Embryonic facial prominence (tissue), 1 donor: ENCODE measurements at regions not wholly inside any gene's neighbourhood (a gene's known extent, or its start where the extent isn't known, plus 50 kb on each side); places are given as distances from the start of the nearest gene placed in this dataset.
A peak's percentile ranks its signal among the peaks of the same experiment; 100 is the strongest.

ENCODE experiments used
- DNase-seq: peaks from one replicate; pipeline ENCODE4 v3.0.0-alpha.2; 2016; ENCODE audit errors: extremely low spot score

DNA sequence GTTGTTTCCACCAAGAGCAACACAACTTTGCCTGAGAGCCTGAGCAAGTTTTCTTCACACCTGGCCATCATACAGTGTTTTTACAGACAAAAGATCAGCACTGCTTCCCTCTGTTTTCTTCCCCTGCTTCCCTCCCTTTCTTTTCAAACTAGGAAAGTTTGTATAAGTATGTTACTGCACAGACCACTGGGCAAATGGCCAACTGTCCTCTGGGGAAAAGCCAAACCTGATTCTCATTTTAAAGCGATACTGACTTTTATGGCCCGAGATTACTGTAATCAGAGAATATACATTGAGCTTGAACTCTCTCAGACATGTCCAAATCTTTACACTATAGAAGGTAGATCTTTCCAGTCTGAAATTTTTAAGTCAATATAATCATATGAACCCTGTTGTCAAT lies 415.0 kb downstream of the NFIB start:
- no peak for DNase-seq

DNA sequence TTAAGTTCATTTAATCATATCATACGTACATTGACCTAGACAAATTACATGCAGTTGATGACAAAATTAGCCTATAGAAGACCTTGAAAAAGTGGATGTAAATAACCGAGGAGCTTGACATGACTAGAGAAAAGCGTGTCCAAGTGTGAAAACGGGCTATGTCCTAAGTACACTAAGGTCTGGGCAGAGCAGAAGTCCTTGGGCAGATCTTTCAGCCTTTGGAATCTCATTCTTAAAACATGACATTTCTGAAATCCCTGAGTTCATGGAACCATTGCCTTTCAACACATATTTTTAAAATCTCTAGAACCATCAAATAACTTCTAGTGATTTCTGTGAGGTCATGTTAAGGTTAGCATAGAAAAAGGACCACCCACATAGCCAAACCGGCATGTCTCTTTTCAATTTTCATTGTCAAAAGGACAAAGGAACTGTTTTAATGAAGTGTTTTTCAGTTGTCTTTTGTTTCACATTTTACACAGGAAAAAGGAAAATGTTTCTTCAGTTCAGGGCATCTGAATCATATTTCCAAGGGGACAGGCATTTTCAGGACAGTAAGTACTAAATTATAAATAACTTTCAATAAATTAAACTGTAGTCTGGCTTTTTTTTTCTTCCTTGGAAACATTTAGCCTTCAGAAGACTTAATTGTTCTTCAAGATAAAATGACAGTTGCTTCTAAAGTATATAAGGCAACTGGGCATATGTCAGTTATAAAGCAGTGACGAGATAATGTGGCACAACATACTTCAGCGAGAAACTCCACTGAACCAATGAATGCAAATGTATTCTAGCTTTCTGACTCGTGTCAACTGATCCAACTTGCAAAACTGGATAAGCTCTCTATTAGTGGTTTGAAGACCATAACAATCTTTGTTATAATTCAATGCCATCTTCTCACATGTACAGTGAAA lies 416.8 kb downstream of the NFIB start:
- no peak for DNase-seq

DNA sequence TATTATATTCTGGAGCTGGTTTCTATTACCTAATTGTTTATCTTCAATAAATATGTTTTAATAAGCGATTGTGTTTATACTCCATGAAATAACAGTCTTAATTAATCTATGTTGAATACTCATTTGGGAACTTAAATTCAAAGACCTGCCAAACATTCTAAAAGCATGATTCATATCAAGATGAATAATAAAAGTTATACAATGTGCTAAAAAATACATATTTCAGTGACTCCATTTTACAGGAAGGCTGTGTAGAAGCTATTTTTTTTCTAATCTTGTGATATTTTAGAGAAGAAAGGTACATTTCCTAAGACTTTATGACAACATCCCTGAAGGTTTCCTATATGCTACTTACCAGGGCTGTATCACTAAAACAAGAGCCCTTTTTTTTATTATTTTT lies 417.9 kb downstream of the NFIB start:
- DNase-seq = no peak

DNA sequence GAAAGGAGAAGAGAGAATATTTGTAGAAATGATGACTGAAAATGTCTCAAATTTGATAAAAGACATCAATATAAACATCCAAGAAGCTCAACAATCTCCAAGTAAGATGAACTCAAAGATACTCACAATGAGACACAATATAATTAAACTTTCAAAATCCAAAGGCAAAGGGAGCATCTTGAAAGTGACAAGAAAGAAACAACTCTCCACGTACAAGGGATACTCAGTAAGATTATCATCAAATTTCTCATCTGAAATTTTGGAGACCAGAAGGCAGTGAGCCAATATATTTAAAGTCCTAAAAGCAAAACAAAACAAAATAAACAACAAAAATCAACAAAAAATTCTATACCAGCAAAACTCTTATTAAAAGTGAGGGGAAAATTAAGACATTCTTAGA lies 428.7 kb downstream of the NFIB start:
- DNase-seq = no peak

DNA sequence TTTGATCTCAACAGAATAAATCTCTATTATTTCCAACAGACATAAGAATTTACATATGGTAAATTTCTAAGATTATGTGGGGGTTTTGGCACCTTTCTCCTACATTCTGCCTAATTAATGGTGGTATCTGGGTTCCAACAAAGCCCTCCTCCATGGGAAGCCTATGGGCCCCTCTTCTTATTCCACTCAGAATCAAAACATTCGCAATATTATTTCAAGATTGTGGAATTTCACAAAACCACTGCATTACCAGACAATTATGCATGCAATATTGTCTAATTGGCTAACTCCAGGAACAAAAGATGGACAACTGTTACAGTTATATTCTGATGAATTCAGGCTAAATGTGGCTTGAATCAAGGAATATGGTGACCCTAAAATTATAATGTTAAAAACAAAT lies 434.0 kb downstream of the NFIB start:
- no peak for DNase-seq

DNA sequence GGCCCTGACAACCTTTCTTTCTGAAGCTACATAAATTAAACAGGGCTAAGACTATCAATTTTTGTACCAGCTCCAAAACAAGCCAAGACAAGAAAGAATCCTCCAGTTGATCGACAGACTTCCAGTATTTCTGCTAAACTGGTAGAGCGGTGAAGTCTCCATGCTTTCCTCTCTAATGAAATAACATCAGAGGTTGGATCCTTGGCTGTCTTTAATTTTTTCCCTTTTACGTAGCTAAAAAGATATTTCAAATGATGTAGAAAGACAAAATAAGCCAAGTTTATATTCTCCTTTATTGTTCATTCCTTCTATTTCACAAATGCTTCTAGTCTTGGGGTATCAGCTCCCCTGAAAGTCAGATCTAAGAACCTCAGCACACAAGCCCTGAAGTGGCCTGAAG lies 434.9 kb downstream of the NFIB start:
- DNase-seq = no peak

DNA sequence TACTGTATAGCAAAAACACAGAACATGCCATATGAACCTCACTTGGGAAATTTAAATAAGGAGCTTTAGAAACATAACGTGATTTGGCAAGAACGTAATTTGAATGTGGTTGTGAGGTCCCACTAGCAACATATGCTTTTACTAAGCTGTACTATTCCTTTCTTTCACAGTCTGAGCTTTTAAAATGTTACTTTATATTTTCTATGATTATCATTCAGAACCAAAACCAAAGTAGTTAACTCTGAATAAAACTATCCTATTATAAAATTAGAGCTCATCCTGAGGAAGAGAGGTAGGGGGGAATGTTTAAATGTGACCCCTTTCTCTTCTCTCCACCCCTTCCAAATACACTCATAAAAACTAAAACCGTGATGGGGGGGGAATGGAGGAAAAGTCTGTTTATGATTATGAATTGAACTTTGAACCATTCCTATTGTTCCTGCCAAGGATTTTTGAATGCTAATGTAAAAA lies 435.7 kb downstream of the NFIB start:
- peak; percentile 85 for DNase-seq

DNA sequence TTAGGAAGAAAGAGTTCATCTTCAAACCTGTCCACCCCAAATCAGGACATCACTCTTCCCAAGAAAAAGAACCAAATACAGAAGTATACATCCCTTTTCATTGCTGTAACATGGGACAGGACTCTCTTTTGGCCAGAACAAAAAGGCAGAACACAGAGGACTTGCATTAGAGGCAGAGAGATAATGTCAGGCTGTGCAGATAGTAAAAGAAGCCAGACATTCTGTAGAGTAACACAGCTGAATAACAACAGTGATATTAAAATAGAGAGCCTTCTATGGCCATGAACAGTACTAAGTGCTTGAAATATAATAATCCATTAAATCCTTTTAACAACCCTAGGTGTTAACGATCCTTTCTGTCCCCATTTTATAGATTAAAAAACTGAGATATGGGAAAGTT lies 437.2 kb downstream of the NFIB start:
- no peak for DNase-seq

DNA sequence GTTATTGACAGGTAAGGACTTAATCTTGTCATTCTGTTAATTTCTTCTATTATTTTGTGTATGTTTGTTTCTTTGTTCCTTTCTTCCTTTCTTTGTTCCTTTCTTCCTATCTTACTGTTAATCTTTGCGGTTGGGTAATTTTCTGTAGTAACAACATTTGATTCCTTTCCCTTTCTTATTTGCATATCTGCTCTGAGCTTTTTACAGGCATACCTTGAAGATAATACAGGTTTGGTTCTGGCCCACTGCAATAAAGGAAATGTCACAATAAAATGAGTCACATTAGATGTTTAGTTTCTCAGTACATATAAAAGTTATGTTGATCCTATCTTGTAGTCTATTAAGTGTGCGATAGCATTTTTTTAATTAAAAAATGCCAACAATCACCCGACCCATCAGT lies 440.7 kb downstream of the NFIB start:
- no peak for DNase-seq

DNA sequence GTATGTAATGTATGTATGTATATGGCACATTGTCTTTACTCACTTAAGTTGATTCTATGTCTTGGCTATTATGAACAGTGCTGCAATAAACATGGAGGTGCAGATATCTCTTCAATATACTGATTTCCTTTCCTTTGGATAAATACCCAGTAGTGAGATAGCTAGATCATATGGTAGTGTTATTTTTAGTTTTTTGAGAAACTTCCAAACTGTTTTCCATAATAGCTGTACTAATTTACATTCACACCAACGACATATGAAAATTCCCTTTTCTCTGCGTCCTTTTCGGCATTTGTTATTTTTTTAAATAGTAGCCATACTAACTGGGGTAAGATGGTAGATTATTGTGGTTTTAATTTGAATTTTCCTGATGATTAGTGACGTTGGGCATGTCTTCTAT lies 445.6 kb downstream of the NFIB start:
- DNase-seq = no peak

DNA sequence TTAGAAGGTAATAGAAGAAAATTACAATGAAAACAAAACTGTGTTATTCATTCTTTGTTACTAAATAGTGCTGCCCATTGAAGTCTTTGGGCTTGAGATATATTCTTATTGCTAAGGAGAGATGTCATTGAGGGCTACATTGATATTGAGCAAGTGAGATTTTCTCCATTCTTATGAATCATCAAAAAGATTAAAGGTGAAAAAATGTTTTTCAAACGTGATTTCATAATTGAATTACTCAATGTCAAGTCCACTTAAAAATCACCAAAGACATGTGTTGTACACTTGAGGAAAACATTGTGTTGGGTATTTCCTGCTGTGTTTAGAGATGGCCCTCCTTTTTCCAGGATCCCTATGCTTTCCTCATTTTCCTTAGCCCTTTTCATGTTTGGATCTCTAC lies 448.1 kb downstream of the NFIB start:
- no peak for DNase-seq

DNA sequence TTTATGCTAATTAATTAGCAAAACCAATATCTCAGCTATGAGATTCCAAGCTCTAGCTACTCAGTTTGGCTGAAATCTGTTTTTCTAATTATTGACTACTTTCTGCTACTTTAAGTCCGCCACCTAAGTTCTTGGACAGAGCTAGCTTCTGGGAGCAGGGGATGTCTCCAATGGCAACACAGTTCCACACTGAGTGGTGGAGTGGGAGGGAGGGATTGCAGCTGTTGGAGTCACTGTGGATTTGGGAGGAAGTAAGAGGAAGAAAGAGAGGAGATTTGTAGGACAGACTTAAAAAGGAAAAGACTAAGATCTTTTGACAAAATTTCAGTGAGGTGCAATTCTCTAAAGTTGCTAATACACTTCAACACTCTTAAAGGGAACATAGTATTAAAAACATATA lies 450.8 kb downstream of the NFIB start:
- peak; percentile 44 for DNase-seq

DNA sequence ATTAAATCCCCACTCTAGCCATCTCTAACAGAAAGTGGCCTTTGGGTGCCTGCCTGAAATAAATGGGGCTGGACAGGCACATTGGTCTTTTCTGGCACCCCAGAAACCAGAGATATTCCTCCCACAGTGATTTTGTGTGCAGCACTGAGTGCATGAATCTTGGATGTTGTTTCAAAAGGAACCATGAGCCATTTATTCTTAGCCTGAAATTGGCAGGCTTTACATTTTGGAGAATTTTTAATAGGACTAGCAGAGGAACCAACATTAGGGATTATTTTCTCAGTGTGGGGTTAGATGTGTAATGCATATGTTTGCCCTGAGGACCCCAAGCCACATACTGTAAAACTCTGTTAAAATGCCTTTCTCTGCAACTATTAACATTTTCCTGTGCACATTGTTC lies 451.3 kb downstream of the NFIB start:
- DNase-seq = peak; percentile 23

DNA sequence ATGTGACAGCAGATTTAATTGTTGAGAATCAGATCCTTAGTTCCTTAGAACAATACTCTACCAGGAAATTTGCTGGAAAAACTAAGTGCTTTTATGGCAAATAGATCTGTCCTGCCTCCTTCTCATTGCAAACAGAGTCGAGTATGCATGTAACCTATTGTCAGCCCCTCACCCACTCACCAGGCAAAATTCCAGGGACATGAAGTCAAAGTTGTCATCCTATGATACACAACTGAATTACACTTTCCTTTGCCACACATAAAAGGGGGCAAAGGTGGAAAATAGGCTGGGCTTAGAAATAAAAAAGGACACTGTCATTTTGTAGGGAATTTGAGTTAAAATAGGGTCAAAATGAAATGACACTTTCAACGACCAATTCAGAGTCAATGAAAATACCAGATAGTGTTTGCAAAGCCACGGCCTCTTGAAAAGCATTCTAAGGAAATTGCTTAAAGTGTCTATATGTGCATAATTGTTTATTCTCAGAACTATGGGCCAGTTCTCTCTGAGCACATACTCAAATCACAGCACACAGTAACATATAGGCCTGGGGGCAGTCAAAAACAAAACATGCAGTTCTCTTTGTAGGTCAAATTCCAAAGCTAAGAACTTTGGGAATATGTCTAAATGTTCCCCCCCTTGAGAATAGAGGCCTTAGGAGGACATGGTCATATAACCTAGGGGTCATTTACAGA lies 452.8 kb downstream of the NFIB start:
- DNase-seq = no peak

DNA sequence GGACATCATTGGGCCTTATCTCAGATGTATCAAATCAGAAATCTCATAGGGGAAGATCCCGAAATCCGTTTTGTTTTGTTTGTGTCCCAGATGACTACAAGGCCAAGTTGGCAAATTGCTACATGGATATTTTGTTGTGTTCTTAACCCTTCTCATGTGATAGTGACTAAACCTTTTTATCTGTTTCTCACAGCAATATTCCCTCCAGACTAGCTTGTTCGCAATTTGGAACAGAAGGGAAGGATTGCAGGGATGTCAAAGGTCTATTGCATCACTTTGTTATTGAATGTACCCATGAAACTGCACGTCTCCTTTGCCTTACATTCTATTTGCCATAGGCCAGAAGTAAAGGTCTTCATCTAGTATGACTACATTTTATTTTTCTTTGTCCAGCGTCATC lies 453.9 kb downstream of the NFIB start:
- no peak for DNase-seq

DNA sequence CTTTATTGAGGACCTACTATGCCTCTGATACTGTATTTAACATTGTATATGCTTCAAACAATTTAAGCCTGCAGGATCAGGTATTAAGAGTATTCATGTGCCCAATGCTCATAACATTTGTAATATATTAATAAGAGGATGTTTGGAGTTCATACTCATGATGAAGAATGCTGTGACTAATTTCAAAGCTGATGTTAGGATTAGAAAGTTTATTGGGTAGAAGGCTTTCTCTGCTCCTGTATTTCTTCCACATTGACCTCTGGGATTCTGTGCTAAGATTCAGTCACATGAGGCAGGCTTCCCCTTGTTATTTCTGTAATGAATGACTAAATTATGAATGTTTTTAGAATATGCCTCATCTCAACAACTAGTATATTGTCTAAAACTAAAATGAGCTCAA lies 456.4 kb downstream of the NFIB start:
- DNase-seq = no peak

DNA sequence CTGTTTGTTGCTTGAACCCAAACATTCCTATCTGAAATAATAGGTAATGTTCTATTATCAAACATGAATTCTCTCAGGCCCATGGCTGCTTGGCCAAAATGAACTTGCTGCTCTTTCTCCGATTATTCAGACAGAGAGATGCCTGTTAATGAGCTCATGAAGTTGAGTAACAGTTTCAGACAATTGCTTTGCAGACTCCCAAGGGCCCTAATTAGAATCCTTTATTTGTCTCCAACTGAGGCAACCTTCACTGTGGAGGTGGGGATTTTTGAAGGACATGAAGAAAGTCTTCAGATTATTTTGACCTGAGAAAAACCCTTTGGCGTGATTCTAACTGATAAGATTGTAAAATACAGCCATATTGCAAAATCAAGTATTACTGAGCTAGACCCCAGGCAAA lies 466.7 kb downstream of the NFIB start:
- DNase-seq = no peak

DNA sequence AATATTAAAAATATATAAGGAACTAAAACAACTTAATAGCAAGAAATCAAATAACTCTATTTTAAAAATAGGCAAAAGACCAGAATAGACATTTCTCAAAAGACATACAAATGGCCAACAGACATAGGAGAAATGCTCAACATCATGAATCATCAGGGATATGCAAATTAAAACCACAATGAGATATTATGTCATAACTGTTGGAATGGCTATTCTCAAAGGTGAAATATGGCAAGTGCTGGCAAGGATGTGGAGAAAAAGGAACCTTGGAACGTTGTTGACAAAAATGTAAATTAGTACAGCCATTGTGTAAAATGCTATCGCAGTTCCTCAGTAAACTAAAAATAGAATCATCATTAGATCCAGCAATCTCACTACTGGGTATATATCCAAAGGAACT lies 468.5 kb downstream of the NFIB start:
- DNase-seq = no peak

DNA sequence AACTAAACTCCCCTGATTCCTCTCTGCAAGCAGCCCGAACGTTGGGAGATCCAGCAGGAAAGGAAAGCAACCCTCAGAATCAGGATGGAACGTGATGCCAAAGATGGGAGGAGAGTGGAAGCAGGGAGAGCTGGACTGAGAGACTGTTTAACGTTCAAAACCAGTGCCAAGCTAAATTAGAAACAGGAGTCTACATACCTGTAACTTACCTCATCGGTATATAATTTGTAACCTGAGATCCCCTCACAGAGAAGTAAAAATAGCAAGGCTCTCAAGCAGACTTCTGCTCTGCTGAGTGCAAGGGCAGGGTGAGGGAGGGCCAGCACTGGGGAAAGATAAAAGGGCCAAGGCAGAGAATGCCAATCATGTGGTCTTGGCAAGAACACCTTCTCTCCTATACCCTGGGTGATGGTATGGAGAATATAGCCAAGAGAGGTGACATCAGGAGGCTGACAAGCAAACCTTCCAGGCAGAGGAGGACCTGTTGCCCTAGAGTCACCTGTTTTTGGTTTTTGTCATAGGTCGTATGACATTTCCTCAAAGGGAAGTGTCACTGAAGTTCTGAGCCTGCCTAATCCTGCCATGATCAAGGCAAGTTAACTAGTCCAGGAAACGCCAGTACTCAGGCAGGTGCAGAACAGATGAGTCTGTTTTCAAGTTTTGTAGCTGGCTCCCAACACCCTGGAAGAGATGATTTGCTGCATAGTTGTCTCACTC lies 472.0 kb downstream of the NFIB start:
- DNase-seq = peak; percentile 78

DNA sequence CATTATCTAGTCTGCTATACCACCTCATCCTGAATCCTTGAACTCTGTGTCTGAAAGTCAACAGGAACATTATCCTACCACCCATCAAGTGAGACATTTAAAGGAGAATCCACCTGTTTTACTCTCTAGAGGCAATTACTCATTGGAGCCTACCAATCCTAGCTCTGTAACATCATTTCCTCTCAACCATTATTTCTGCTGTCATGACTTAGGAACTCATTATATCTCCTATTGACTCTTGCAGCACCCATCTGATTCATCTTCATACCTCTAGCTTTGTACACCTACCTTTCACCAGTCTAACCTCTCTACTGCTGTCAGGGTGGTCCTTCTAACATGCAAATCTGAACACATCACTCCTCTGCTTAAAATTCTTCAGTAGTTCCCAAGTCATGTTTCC lies 481.5 kb downstream of the NFIB start:
- DNase-seq = no peak

DNA sequence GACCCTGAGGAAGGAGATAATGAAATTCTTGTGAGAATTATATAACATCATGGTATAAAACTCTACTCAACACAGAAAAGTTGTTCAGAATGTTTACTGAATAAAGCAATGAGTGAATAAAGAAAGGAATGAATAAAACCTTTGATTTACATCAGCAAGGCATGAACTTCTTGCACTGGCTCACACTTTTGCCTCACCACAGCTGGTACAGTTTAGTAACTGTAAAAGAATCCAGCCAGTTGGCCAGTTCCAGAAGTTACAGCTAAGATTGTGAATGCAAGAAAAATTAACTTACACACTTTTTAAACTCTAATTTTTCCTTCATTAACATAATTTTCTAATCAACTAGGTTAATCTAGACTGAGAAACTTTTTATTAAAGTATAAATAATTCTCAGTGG lies 490.9 kb downstream of the NFIB start:
- DNase-seq = peak; percentile 20

DNA sequence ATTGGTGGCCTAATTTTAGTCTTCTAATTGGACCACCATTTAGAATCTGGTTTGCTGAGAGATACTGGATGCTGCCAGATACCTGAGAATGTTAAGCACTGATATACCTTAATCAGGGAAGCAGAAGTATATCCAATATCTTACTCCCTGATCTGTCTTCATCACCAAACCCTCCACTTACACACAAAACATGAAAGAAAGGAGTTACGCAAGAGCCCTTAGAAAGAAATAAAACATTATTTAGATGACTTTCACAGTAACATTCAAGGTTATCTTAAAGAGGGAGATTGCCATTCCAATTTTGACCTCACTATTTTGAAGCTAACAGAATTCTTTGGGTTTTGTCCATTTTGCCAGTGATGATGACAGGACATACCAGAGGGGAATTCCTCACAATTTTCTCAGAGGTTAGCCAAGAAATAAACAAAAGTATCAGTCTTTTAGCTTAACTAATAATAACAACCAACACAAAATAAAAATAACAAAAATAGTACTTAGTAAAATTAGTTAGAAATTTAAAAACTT lies 496.1 kb downstream of the NFIB start:
- DNase-seq = no peak
